GM18517 (cell line): ENCODE measurements at regions not wholly inside any gene's neighbourhood (a gene's known extent, or its start where the extent isn't known, plus 50 kb on each side); places are given as distances from the start of the nearest gene placed in this dataset.
A peak's percentile ranks its signal among the peaks of the same experiment; 100 is the strongest.

Experiments
- ATAC-seq: cut with Tn5 transposase; IDR thresholded peaks from one replicate; pipeline ENCODE4 v1.9.1; 2021; ENCODE audit warnings: mild to moderate bottlenecking, moderate library complexity; ENCODE audit not compliant: unreplicated experiment

GRCh38 chrX:134172588-134173259 is 64.3 kb upstream of the CCDC160 start:
- ATAC-seq = no peak

GRCh38 chrX:134173541-134174272 is 63.3 kb upstream of the CCDC160 start:
- ATAC-seq = no peak

DNA sequence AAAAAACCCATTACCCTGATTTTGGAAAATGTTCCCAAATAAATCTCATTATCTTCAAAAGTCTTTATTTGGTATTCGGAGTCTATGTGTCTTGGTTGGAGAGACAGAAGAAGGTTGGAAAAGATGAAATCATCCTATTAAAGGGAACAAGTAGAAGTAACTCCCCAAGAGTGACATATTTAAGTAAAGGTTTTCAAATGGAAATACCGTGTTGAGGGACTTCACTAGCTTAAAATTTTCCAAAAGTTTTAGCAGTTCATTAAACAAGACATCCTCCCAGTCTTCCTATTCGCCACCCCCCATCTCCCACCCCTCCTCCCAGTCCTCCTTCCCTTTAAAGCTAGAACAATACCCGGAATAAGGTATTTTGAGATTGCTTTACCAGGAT is 62.7 kb upstream of the CCDC160 start:
- no peak for ATAC-seq

GRCh38 chrX:134174859-134175258 is 62.1 kb upstream of the CCDC160 start:
- ATAC-seq = no peak

DNA sequence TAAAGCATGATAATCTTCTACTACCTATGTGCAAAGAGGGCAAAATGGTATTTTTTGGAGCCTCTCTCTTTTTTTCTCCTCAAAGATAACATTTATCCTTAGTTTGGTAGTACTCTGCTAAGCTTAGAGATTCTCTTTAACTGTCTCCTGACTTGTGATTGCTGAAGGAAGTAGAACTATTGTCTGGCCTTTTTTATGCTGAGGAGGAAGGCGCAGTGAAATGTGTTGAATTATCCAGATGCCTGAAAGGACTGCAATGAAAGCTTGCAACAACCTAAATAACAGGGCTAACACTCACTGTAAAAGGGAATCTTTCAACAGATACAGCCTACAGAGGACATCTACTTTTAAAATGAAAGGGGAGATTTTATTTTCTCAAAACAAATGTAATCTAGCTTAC is 59.5 kb upstream of the CCDC160 start:
- ATAC-seq = no peak

DNA sequence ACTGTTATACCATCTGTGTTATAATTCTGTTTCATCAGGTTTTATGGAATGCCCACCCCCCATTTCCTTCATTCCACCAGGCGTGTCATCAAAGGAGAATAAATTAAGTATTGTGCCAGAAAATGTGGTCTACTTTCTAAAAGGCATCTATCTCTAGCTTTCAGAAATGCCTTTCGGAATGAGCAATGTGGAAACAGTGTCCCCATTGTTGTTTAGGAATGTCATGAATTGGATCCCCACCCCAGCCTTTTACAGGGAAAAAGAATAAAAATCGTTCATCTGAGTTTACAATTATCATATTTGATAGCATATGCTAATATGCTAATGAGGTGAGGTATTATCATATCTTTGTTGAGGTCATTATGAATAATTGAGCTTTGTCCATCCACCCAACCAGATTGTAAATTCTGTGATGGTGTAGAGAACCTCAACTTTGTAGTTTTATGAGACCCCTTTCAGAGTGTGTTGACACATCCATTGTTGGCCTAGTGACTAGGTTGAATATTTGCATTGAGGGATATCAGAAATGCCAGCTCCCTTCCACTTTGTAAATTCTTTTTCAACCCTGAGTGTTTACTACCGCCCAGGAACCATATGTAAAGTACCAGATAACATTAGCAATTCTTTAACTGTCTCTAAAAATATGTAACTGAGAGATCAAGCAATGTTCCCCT is 56.2 kb upstream of the CCDC160 start:
- ATAC-seq = no peak

DNA sequence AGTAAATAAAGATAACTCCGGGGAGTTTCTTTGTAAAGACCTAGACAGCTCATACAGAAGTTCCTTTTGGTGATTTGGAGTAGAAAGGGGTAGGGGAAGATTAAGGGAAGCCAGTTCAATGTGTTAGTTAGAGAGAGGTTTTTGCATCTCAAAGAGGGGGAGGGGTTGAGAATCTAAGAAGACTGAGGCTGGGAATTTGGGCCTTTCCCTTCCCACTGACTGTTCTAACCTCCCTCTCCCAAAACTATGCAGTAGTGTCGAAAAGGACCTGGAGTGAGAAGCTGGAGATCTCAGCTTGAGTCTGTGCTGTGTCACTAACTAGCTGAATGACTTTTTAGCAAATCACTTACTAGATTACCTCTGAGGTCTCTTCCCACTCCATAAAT is 55.7 kb upstream of the CCDC160 start:
- ATAC-seq = no peak

DNA sequence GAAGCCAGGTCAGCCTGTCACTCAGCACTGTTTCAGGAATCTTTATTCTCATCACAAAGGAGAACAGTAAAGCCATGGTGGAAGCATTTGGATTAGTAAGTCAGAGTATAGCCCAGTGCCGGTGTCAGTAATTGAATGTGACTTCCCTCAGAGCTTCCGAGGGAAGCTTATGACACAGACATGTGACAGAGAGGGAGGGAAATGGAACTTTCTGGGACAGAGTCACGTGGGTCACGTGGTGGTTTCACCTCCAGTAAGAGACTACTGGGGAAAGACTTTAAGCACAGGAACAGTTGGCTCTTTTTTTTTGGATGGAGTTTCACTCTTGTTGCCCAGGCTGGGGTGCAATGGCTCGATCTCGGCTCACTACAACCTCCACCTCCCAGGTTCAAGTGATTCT is 53.3 kb upstream of the CCDC160 start:
- no peak for ATAC-seq

- no peak for ATAC-seq
These were observed 52.0 kb upstream of the CCDC160 start for GRCh38 chrX:134184936-134185335.

GRCh38 chrX:134186362-134187121 is 50.4 kb upstream of the CCDC160 start:
- peak; percentile 89 for ATAC-seq
